HCT116 (cell line): ENCODE measurements at regions not wholly inside any gene's neighbourhood (a gene's known extent, or its start where the extent isn't known, plus 50 kb on each side); places are given as distances from the start of the nearest gene placed in this dataset.

Experiments used
- ATAC-seq: fragments of 200-7000 bp; cut with Tn5 transposase; 2 replicates; pipeline ENCODE4 v1.9.1; 2020; ENCODE audit warnings: mild to moderate bottlenecking, moderate library complexity
- BruUV-seq: library from RNA; stranded (reverse); fragments of 400-500 nt; replicated peaks from 2 replicates; lab custom pipeline; 2021; lab: Mats Ljungman, UMichigan
- CTCF ChIA-PET: fragments of 300-600 bp; sonication (Branson Sonifier 250); formaldehyde crosslinking; loops from one replicate; lab custom pipeline; 2021; ENCODE audit warnings: antibody characterized with exemption; lab: Charles Lee
- POLR2A ChIA-PET: fragments of 300-600, 350-600 bp; sonication (Branson Sonifier 250); formaldehyde crosslinking; loops from one replicate; lab custom pipeline; 2021; ENCODE audit warnings: antibody characterized with exemption; lab: Charles Lee
- RAD21 ChIA-PET, 2 experiments: fragments of 300-600 bp; sonication (Branson Sonifier 250); formaldehyde crosslinking; loops; one replicate each; lab custom pipeline; 2023; ENCODE audit warnings: low total read pairs in 2 of 2; ENCODE audit not compliant: uncharacterized antibody in 2 of 2, unreplicated experiment in 2 of 2, low non-redundant PET in 1 of 2; lab: Charles Lee
- DNase-seq: peaks from one replicate; pipeline ENCODE4 v3.0.0-alpha.2; 2010; ENCODE audit warnings: low read depth, low spot score
- H2AFZ ChIP-seq: fragments of 200-600 bp; shearing (Covaris generic), sonication (generic); 2 replicates; pipeline ENCODE4 v1.6.1; 2017; ENCODE audit warnings: low read depth, mixed run types, mixed read lengths, antibody characterized with exemption, low read length; ENCODE audit not compliant: poor library complexity, severe bottlenecking
- H3K27ac ChIP-seq: 2 replicates; pipeline ENCODE4 v1.5.1; 2012; ENCODE audit warnings: low read depth, low read length
- H3K27me3 ChIP-seq: fragments of 200-600 bp; sonication (generic); 2 replicates; pipeline ENCODE4 v1.6.1; 2016; ENCODE audit warnings: mixed run types, low read length, mixed read lengths; ENCODE audit not compliant: insufficient read depth
- H3K36me3 ChIP-seq, 2 experiments: fragments of 200-500 bp in 1 of 2; fragments of 200-600 bp in 1 of 2; sonication (Bioruptor generic) in 1 of 2; sonication (generic) in 1 of 2; 2 replicates each; pipeline versions ENCODE4 v1.5.1 to v1.6.1; 2014 to 2016; ENCODE audit warnings: low read length in 2 of 2, inconsistent platforms in 1 of 2, mixed read lengths in 1 of 2, mixed run types in 1 of 2; ENCODE audit not compliant: insufficient read depth in 2 of 2, control insufficient read depth in 1 of 2
- H3K4me1 ChIP-seq, 2 experiments: fragments of 200-600 bp in 1 of 2; sonication (generic) in 1 of 2; 2 replicates each; pipeline versions ENCODE4 v1.5.1 to v1.6.1; 2012 to 2017; ENCODE audit warnings: low read length in 2 of 2, inconsistent platforms in 1 of 2, mild to moderate bottlenecking in 1 of 2, mixed read lengths in 1 of 2, mixed run types in 1 of 2, moderate library complexity in 1 of 2; ENCODE audit not compliant: insufficient read depth in 2 of 2, control insufficient read depth in 1 of 2
- H3K4me2 ChIP-seq: fragments of 200-600 bp; sonication (generic); 2 replicates; pipeline ENCODE4 v1.6.1; 2017; ENCODE audit warnings: mixed run types, low read length, mixed read lengths
- H3K4me3 ChIP-seq, 2 experiments: fragments of 200-600 bp in 1 of 2; sonication (generic) in 1 of 2; replicated peaks in 1 of 2; 2 replicates each; pipeline ENCODE4 v1.5.1; 2011 to 2016; ENCODE audit warnings: low read length in 2 of 2, control low read depth in 1 of 2, low read depth in 1 of 2, mild to moderate bottlenecking in 1 of 2, mixed read lengths in 1 of 2, mixed run types in 1 of 2
- H3K79me2 ChIP-seq: fragments of 200-600 bp; sonication (generic); 2 replicates; pipeline ENCODE4 v1.6.1; 2017; ENCODE audit warnings: mild to moderate bottlenecking, mixed run types, low read length, moderate library complexity, mixed read lengths; ENCODE audit not compliant: insufficient read depth
- H3K9ac ChIP-seq: fragments of 200-600 bp; sonication (generic); 2 replicates; pipeline ENCODE4 v1.6.1; 2016; ENCODE audit warnings: low read length, mixed read lengths
- H3K9me2 ChIP-seq: fragments of 200-600 bp; sonication (generic), shearing (Covaris generic); 2 replicates; pipeline ENCODE4 v1.6.1; 2017; ENCODE audit warnings: mixed run types, mild to moderate bottlenecking, moderate library complexity; ENCODE audit not compliant: insufficient read depth
- H3K9me3 ChIP-seq, 2 experiments: fragments of 200-500 bp in 1 of 2; fragments of 200-600 bp in 1 of 2; sonication (Bioruptor generic) in 1 of 2; sonication (generic) in 1 of 2; 2 replicates each; pipeline ENCODE4 v1.6.1; 2014 to 2017; ENCODE audit warnings: low read length in 2 of 2, mixed read lengths in 2 of 2, inconsistent platforms in 1 of 2, low read depth in 1 of 2, mild to moderate bottlenecking in 1 of 2, mixed run types in 1 of 2, moderate library complexity in 1 of 2; ENCODE audit not compliant: control insufficient read depth in 1 of 2, insufficient read depth in 1 of 2
- H4K20me1 ChIP-seq: fragments of 200-600 bp; sonication (generic), shearing (Covaris generic); 2 replicates; pipeline ENCODE4 v1.6.1; 2017; ENCODE audit warnings: mixed run types, mild to moderate bottlenecking, moderate library complexity; ENCODE audit not compliant: insufficient read depth
- ATF3 ChIP-seq: IDR thresholded peaks from 2 replicates; pipeline ENCODE4 v1.6.1; 2012
- EZH2 ChIP-seq: fragments of 200-600 bp; sonication (generic); IDR thresholded peaks from 2 replicates; pipeline ENCODE4 v1.6.1; 2017; ENCODE audit warnings: antibody characterized with exemption, mixed run types
- FOSL1 ChIP-seq: IDR thresholded peaks from 2 replicates; pipeline ENCODE4 v1.6.1; 2012; ENCODE audit warnings: low read depth
- JUND ChIP-seq: IDR thresholded peaks from 2 replicates; pipeline ENCODE4 v1.6.1; 2012
- POLR2A ChIP-seq: IDR thresholded peaks from 2 replicates; pipeline ENCODE4 v1.7.0; 2011; ENCODE audit warnings: borderline replicate concordance; ENCODE audit not compliant: insufficient read depth, insufficient read length; ENCODE audit errors: extremely low read depth
- RAD21 ChIP-seq: IDR thresholded peaks from 2 replicates; pipeline ENCODE4 v1.6.1; 2012; ENCODE audit warnings: low read depth, mild to moderate bottlenecking
- SRF ChIP-seq: IDR thresholded peaks from 2 replicates; pipeline ENCODE4 v1.6.1; 2012; ENCODE audit warnings: low read depth
- TCF7L2 ChIP-seq: IDR thresholded peaks from 2 replicates; pipeline ENCODE4 v1.7.0; 2011; ENCODE audit warnings: borderline replicate concordance, inconsistent platforms; ENCODE audit not compliant: insufficient read depth, insufficient read length; ENCODE audit errors: extremely low read depth
- YY1 ChIP-seq: IDR thresholded peaks from 2 replicates; pipeline ENCODE4 v1.6.1; 2011; ENCODE audit warnings: low read length, low read depth, moderate library complexity, mild to moderate bottlenecking; ENCODE audit not compliant: insufficient replicate concordance; ENCODE audit errors: extremely low read depth
- ZBTB33 ChIP-seq: IDR thresholded peaks from 2 replicates; pipeline ENCODE4 v1.6.1; 2011; ENCODE audit warnings: mild to moderate bottlenecking, low read length, moderate library complexity; ENCODE audit not compliant: insufficient replicate concordance; ENCODE audit errors: extremely low read depth
- ZNF274 ChIP-seq: fragments of 200-500 bp; sonication (Bioruptor generic); IDR thresholded peaks from 2 replicates; pipeline ENCODE4 v1.6.1; 2014; ENCODE audit warnings: mild to moderate bottlenecking, low read depth, low read length, inconsistent platforms
- intact Hi-C: fragments of 100-400 bp; cut with micrococcal nuclease; formaldehyde crosslinking; loops from 2 replicates; pipeline ENCODE4 v1.10.0; 2022

GRCh38 chr5:62127098-62127736 lies 178.8 kb upstream of the KIF2A start:
- H3K4me1 ChIP-seq, result no peaks in the 10 kb centered on the region
- no peaks in the 10 kb centered on the region; the same call in 1 of the 2 replicates for H3K9me2 ChIP-seq
- DNase-seq, result no peak
- ChIA-PET POLR2A (no interaction called here), CTCF (no interaction called here), RAD21 (no interaction called here)
- H3K4me2 ChIP-seq, result no peak overlapping the region
- no peaks in the 10 kb centered on the region for H4K20me1 ChIP-seq
- no peaks in the 10 kb centered on the region for H3K9me3 ChIP-seq
- no peak overlapping the region for H3K4me3 ChIP-seq
- BruUV-seq, result no TSS peak
- no peak for TF ChIP-seq EZH2
- TF ChIP-seq SRF, result no peak
- TF ChIP-seq ATF3, result no peak
- TF ChIP-seq JUND, result no peak
- TF ChIP-seq ZNF274, result no peak
- no peak for TF ChIP-seq POLR2A
- no peak for TF ChIP-seq FOSL1
- no peak for TF ChIP-seq RAD21
- no peak for TF ChIP-seq TCF7L2
- no peak for TF ChIP-seq ZBTB33
- TF ChIP-seq YY1, result no peak
- H3K36me3 ChIP-seq, result no peaks in the 10 kb centered on the region
- no peaks in the 10 kb centered on the region for H3K79me2 ChIP-seq
- intact Hi-C loops, result no loop called here
- H3K27ac ChIP-seq, result no peak overlapping the region
- H2AFZ ChIP-seq, result no peak overlapping the region
- H3K27me3 ChIP-seq, result peaks cover 7% of the 10 kb centered on the region
- no peak overlapping the region for H3K9ac ChIP-seq
- ATAC-seq, result no peak
